Ovary (tissue), 7 donors: ENCODE measurements at regions not wholly inside any gene's neighbourhood (a gene's known extent, or its start where the extent isn't known, plus 50 kb on each side); places are given as distances from the start of the nearest gene placed in this dataset.
"Not testable (repeated sequence)": the region's sequence is repeated elsewhere in the genome, so short reads cannot be mapped to it uniquely, and the experiment has no call there.

Experiments
- DNase-seq, 5 donors: peaks; one replicate each; pipeline ENCODE4 v3.0.0-alpha.2; 2019 to 2020
- H3K27ac ChIP-seq, 2 donors: fragments of 200-600 bp; one replicate each; pipeline versions ENCODE4 v1.5.1 to v1.8.0; 2019 to 2022
- H3K27me3 ChIP-seq: fragments of 200-600 bp; one replicate; pipeline ENCODE4 v1.8.0; 2022
- H3K36me3 ChIP-seq: fragments of 200-600 bp; sonication (generic); one replicate; pipeline ENCODE4 v1.5.1; 2019
- H3K4me1 ChIP-seq: one replicate; pipeline ENCODE4 v1.8.1; 2013; ENCODE audit warnings: mild to moderate bottlenecking, moderate library complexity; ENCODE audit not compliant: insufficient read depth
- H3K4me3 ChIP-seq: fragments of 200-600 bp; sonication (generic); one replicate; pipeline ENCODE4 v1.5.1; 2017
- H3K9me3 ChIP-seq, 2 donors: fragments of 200-600 bp in 1 of 2; sonication (generic) in 1 of 2; one replicate each; pipeline versions ENCODE4 v1.5.1 to v1.8.1; 2013 to 2019; ENCODE audit warnings: mild to moderate bottlenecking in 1 of 2, moderate library complexity in 1 of 2
- CTCF ChIP-seq, 3 donors: fragments of 450-650 bp in 2 of 3; fragments of 200-600 bp in 1 of 3; IDR thresholded peaks; one replicate each; pipeline versions ENCODE4 v1.5.1 to v1.8.0; 2016 to 2022; ENCODE audit warnings: antibody characterized with exemption in 3 of 3, mild to moderate bottlenecking in 1 of 3
- EP300 ChIP-seq: sonication (generic); formaldehyde crosslinking; IDR thresholded peaks from one replicate; pipeline ENCODE4 v1.6.1; 2017; ENCODE audit warnings: antibody characterized with exemption
- POLR2A ChIP-seq: fragments of 450-650 bp; IDR thresholded peaks from one replicate; pipeline ENCODE4 v1.6.1; 2017; ENCODE audit warnings: antibody characterized with exemption, mild to moderate bottlenecking, moderate library complexity
- WGBS, 3 donors: extraction: QIAGEN DNeasy Blood & Tissue Kit in 1 of 3; methylation state at CpG; one replicate each; pipeline versions ENCODE4 v1.1.5 to v1.1.7; 2013 to 2017; 5-methylcytosine and 5-hydroxymethylcytosine counted together
- intact Hi-C, 4 donors: fragments of 100-400 bp; cut with DNase I; formaldehyde crosslinking; loops; one replicate each; pipeline versions ENCODE4 v1.11.0 to v1.15.1; 2022 to 2023
- donor health status: DM: no; HTN: no; CAD: no; lungs with moderate emphysema.
- donor health status: DM: no; HTN: no; CAD: no.
- donor health status: Bipolar disorder and iron deficiency.
- donor health status: DM: no; HTN: no; CAD: no.
- donor health status: DM: yes; HTN: yes; CAD: no.

GRCh38 chr13:111060237-111060919 lies 54.7 kb upstream of the ARHGEF7 start:
- no peak for TF ChIP-seq CTCF (IDR thresholded peaks at IDR 0.05)
- TF ChIP-seq EP300, result no peak
- no peak for TF ChIP-seq POLR2A
- Histone ChIP-seq H3K36me3 (no peaks in the 10 kb centered on the region), H3K27ac (no peak overlapping the region), H3K4me3 (no peak overlapping the region), H3K27me3 (no peaks in the 10 kb centered on the region), H3K9me3 (no peaks in the 10 kb centered on the region), H3K4me1 (peaks cover under 1% of the 10 kb centered on the region)
- intact Hi-C loops, result no loop called here
- WGBS, 3 donors, result 88 to 90% (median 90%) methylated on average over 4 of the region's 4 CpGs
- no peak for DNase-seq

- 63 to 70% (median 65%) methylated on average over 5 of the region's 5 CpGs for WGBS, 3 donors
- no peaks in the 10 kb centered on the region for H3K36me3 ChIP-seq
- intact Hi-C loops, result loop anchor here in 1 of 4 donors (10.0 kb wide), 1 partner anchor 144 kb away; the partner anchor contains the start of gene ANKRD10
- no peaks in the 10 kb centered on the region for H3K4me1 ChIP-seq
- no peak overlapping the region for H3K4me3 ChIP-seq
- no peak overlapping the region for H3K27ac ChIP-seq
- H3K9me3 ChIP-seq, result no peaks in the 10 kb centered on the region
- no peak for TF ChIP-seq CTCF (IDR thresholded peaks at IDR 0.05)
- TF ChIP-seq POLR2A, result no peak
- no peaks in the 10 kb centered on the region for H3K27me3 ChIP-seq
- DNase-seq, result no peak
Observed at GRCh38 chr13:111058796-111059506, 56.2 kb upstream of the ARHGEF7 start.

GRCh38 chr13:111058339-111058738 lies 56.8 kb upstream of the ARHGEF7 start:
- H3K9me3 ChIP-seq, H3K4me1 ChIP-seq, H3K27ac ChIP-seq, H3K36me3 ChIP-seq, H3K27me3 ChIP-seq, DNase-seq, H3K4me3 ChIP-seq: not testable (repeated sequence)
- intact Hi-C loops, result loop anchor here in 1 of 4 donors (10.0 kb wide), 1 partner anchor 144 kb away; the partner anchor contains the start of gene ANKRD10

GRCh38 chr13:111051726-111052232 lies 63.3 kb upstream of the ARHGEF7 start:
- DNase-seq, H3K4me3 ChIP-seq, H3K4me1 ChIP-seq, H3K36me3 ChIP-seq, H3K9me3 ChIP-seq, H3K27me3 ChIP-seq, H3K27ac ChIP-seq: not testable (repeated sequence)
- intact Hi-C loops, result loop anchor here in 1 of 4 donors (10.0 kb wide), 1 partner anchor 137 kb away; the partner anchor contains the start of gene ANKRD10
- 47 to 83% (median 50%) methylated on average over 19 to 21 of the region's 21 CpGs for WGBS, 3 donors

GRCh38 chr13:111051041-111051725 lies 63.9 kb upstream of the ARHGEF7 start:
- Histone ChIP-seq H3K27me3 (no peaks in the 10 kb centered on the region), H3K36me3 (no peaks in the 10 kb centered on the region), H3K4me3 (no peak overlapping the region), H3K9me3 (no peaks in the 10 kb centered on the region), H3K4me1 (peaks cover 4% of the 10 kb centered on the region), H3K27ac (no peak overlapping the region)
- intact Hi-C loops, result loop anchor here in 1 of 4 donors (10.0 kb wide), 1 partner anchor 136 kb away; the partner anchor contains the start of gene ANKRD10
- DNase-seq, result no peak
- TF ChIP-seq EP300 (no peak), POLR2A (no peak), CTCF (IDR thresholded peaks at IDR 0.05) (no peak)
- 39 to 58% (median 41%) methylated on average over 6 of the region's 6 CpGs for WGBS, 3 donors
